ENCODE measurements at regions not wholly inside any gene's neighbourhood (a gene's known extent, or its start where the extent isn't known, plus 50 kb on each side); places are given as distances from the start of the nearest gene placed in this dataset.

DNA sequence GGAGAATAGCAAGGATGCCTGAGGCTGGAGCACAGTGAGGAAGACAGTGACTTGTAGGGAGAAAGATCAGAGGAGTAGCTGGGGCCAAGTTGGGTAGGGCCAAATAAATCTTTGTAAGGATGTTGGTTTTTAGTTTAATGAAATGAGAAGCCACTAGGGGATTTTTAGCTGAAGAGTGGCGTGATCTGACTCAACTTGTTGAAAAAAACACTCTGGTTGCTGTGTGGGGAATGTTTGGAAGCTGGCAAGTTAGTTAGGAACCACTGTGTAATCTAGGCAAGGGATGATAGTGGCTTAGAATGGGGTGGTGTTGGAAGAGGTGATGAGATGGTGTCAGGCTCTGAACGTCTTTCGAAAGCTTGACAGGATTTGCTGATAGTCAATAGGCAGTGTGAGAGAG is 176.1 kb upstream of the HDDC2 start:
- TF ChIP-seq, protein P1, sequence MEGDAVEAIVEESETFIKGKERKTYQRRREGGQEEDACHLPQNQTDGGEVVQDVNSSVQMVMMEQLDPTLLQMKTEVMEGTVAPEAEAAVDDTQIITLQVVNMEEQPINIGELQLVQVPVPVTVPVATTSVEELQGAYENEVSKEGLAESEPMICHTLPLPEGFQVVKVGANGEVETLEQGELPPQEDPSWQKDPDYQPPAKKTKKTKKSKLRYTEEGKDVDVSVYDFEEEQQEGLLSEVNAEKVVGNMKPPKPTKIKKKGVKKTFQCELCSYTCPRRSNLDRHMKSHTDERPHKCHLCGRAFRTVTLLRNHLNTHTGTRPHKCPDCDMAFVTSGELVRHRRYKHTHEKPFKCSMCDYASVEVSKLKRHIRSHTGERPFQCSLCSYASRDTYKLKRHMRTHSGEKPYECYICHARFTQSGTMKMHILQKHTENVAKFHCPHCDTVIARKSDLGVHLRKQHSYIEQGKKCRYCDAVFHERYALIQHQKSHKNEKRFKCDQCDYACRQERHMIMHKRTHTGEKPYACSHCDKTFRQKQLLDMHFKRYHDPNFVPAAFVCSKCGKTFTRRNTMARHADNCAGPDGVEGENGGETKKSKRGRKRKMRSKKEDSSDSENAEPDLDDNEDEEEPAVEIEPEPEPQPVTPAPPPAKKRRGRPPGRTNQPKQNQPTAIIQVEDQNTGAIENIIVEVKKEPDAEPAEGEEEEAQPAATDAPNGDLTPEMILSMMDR (IDR thresholded peaks at IDR 0.05): no peak
- TF ChIP-seq ZFX (IDR thresholded peaks at IDR 0.05; ENCODE audit: borderline replicate concordance): no peak
